Adrenal gland (tissue), 9 donors: ENCODE measurements at regions not wholly inside any gene's neighbourhood (a gene's known extent, or its start where the extent isn't known, plus 50 kb on each side); places are given as distances from the start of the nearest gene placed in this dataset.

Source experiments
- DNase-seq, 7 donors: peaks; one replicate each; pipeline ENCODE4 v3.0.0-alpha.2; 2019 to 2020
- H3K27ac ChIP-seq, 5 donors: fragments of 200-600 bp; sonication (generic) in 4 of 5; 1 replicate in 3 of 5; 2 replicates in 2 of 5; pipeline versions ENCODE4 v1.5.1 to v1.8.0; 2016 to 2020; ENCODE audit warnings: mild to moderate bottlenecking in 1 of 5
- H3K27me3 ChIP-seq: fragments of 200-600 bp; 2 replicates; pipeline ENCODE4 v1.8.0; 2021
- H3K36me3 ChIP-seq, 2 donors: fragments of 200-600 bp; replicated peaks in 1 of 2; 1 replicate in 1 of 2; 2 replicates in 1 of 2; pipeline versions ENCODE4 v1.5.1 to v1.8.0; 2018 to 2022
- H3K4me1 ChIP-seq, 2 donors: fragments of 200-600 bp; replicated peaks in 1 of 2; 1 replicate in 1 of 2; 2 replicates in 1 of 2; pipeline versions ENCODE4 v1.5.1 to v1.8.0; 2018 to 2021
- H3K4me3 ChIP-seq, 4 donors: fragments of 200-600 bp; sonication (generic) in 3 of 4; one replicate each; pipeline ENCODE4 v1.5.1; 2016 to 2018
- H3K9me3 ChIP-seq, 3 donors: fragments of 200-600 bp; sonication (generic) in 1 of 3; replicated peaks in 1 of 3; 1 replicate in 2 of 3; 2 replicates in 1 of 3; pipeline versions ENCODE4 v1.5.1 to v1.8.0; 2016 to 2021
- CTCF ChIP-seq, 6 experiments: fragments of 450-650 bp in 4 of 6; fragments of 200-600 bp in 2 of 6; sonication (generic) in 1 of 6; IDR thresholded peaks; 1 replicate in 5 of 6; 2 replicates in 1 of 6; pipeline versions ENCODE4 v1.5.1 to v1.8.0; 2016 to 2021; ENCODE audit warnings: antibody characterized with exemption in 6 of 6, mild to moderate bottlenecking in 2 of 6, moderate library complexity in 1 of 6
- POLR2A ChIP-seq, 2 donors: fragments of 450-650 bp; IDR thresholded peaks; one replicate each; pipeline ENCODE4 v1.6.1; 2017; ENCODE audit warnings: antibody characterized with exemption in 2 of 2, mild to moderate bottlenecking in 2 of 2, moderate library complexity in 1 of 2
- WGBS, 4 donors: extraction: QIAGEN DNeasy Blood & Tissue Kit in 2 of 4; methylation state at CpG; one replicate each; pipeline versions ENCODE4 v1.1.5 to v1.1.7; 2013 to 2017; 5-methylcytosine and 5-hydroxymethylcytosine counted together
- intact Hi-C, 2 donors: fragments of 100-400 bp; cut with DNase I; formaldehyde crosslinking; loops; one replicate each; pipeline versions ENCODE4 v1.14.1 to v1.15.0; 2022 to 2023
- donor health status: healthy with polysubstance abuse.
- donor health status: Bipolar disorder and iron deficiency.
- donor health status: DM: yes; HTN: yes; CAD: no.
- donor health status: DM: no; HTN: no; CAD: no.
- donor health status: DM: no; HTN: no; CAD: no.

- Histone ChIP-seq H3K9me3 (no peaks in the 10 kb centered on the region), H3K27me3 (peaks cover 5% of the 10 kb centered on the region), H3K4me1 (no peaks in the 10 kb centered on the region), H3K27ac (no peak overlapping the region), H3K4me3 (no peak overlapping the region), H3K36me3 (no peaks in the 10 kb centered on the region)
- intact Hi-C loops = no loop called here
- 66 to 81% (median 68%) methylated on average over 13 to 17 of the region's 17 CpGs for WGBS, 4 donors
- DNase-seq = no peak
- TF ChIP-seq CTCF (IDR thresholded peaks at IDR 0.05) (no peak), POLR2A (IDR thresholded peaks at IDR 0.05) (no peak)
Measured at GRCh38 chr9:135339378-135339973, 140.1 kb upstream of the PPP1R26 start.

GRCh38 chr9:135340143-135340655, 139.4 kb upstream of the PPP1R26 start:
- 26 to 38% (median 34%) methylated on average over 12 of the region's 12 CpGs for WGBS, 4 donors
- Histone ChIP-seq H3K36me3 (no peaks in the 10 kb centered on the region), H3K27ac (no peak overlapping the region), H3K4me1 (no peaks in the 10 kb centered on the region), H3K9me3 (no peaks in the 10 kb centered on the region), H3K4me3 (no peak overlapping the region), H3K27me3 (peaks cover 5% of the 10 kb centered on the region)
- no peak for DNase-seq
- TF ChIP-seq POLR2A (IDR thresholded peaks at IDR 0.05) = no peak
- TF ChIP-seq CTCF (IDR thresholded peaks at IDR 0.05) = no peak
- intact Hi-C loops = loop anchor here in 1 of 2 donors (5.0 to 10.0 kb wide), 2 partner anchors 253 to 645 kb away; partner anchors contain the start of gene OLFM1

GRCh38 chr9:135340726-135341475, 138.7 kb upstream of the PPP1R26 start:
- Histone ChIP-seq H3K4me1 (no peaks in the 10 kb centered on the region), H3K27ac (peak overlapping the region in 1 of 5 donors; percentile 16), H3K36me3 (no peaks in the 10 kb centered on the region), H3K4me3 (no peak overlapping the region), H3K9me3 (no peaks in the 10 kb centered on the region), H3K27me3 (peaks cover 5% of the 10 kb centered on the region)
- DNase-seq = no peak
- intact Hi-C loops = loop anchor here in 1 of 2 donors (5.0 to 10.0 kb wide), 2 partner anchors 254 to 646 kb away; partner anchors contain the start of gene OLFM1
- 58 to 79% (median 76%) methylated on average over 8 to 20 of the region's 20 CpGs for WGBS, 4 donors
- TF ChIP-seq CTCF (IDR thresholded peaks at IDR 0.05) (no peak), POLR2A (IDR thresholded peaks at IDR 0.05) (no peak)

GRCh38 chr9:135341612-135342169, 137.9 kb upstream of the PPP1R26 start:
- Histone ChIP-seq H3K36me3 (no peaks in the 10 kb centered on the region), H3K27ac (no peak overlapping the region), H3K27me3 (peaks cover 5% of the 10 kb centered on the region), H3K4me3 (no peak overlapping the region), H3K4me1 (no peaks in the 10 kb centered on the region), H3K9me3 (no peaks in the 10 kb centered on the region)
- intact Hi-C loops = loop anchor here in 1 of 2 donors (5.0 to 10.0 kb wide), 2 partner anchors 254 to 647 kb away; partner anchors contain the start of gene OLFM1
- DNase-seq = no peak
- 76 to 84% (median 78%) methylated on average over 8 to 13 of the region's 13 CpGs for WGBS, 4 donors
- TF ChIP-seq POLR2A (IDR thresholded peaks at IDR 0.05) (no peak), CTCF (IDR thresholded peaks at IDR 0.05) (no peak)
